DND-41 (cell line): ENCODE measurements at regions not wholly inside any gene's neighbourhood (a gene's known extent, or its start where the extent isn't known, plus 50 kb on each side); places are given as distances from the start of the nearest gene placed in this dataset.

Source experiments
- ATAC-seq: fragments of 200-7000 bp; cut with Tn5 transposase; 3 replicates; pipeline ENCODE4 v1.9.1; 2021; ENCODE audit warnings: low read depth; ENCODE audit not compliant: insufficient read depth
- DNase-seq: peaks from one replicate; pipeline ENCODE4 v3.0.0-alpha.2; 2020
- H2AFZ ChIP-seq: 2 replicates; pipeline ENCODE4 v1.6.0; 2012; ENCODE audit warnings: low read depth, low read length
- H3K27ac ChIP-seq: 2 replicates; pipeline ENCODE4 v1.5.1; 2012; ENCODE audit warnings: low read length, inconsistent platforms
- H3K27me3 ChIP-seq: fragments of 200-600 bp; sonication (generic); 2 replicates; pipeline ENCODE4 v1.6.0; 2012; ENCODE audit warnings: low read length, mild to moderate bottlenecking, inconsistent platforms; ENCODE audit not compliant: insufficient read depth, poor library complexity
- H3K36me3 ChIP-seq: 2 replicates; pipeline ENCODE4 v1.5.1; 2012; ENCODE audit warnings: low read length, inconsistent platforms; ENCODE audit not compliant: insufficient read depth
- H3K4me1 ChIP-seq: 2 replicates; pipeline ENCODE4 v1.5.1; 2012; ENCODE audit warnings: mild to moderate bottlenecking, low read length; ENCODE audit not compliant: insufficient read depth
- H3K4me2 ChIP-seq: 2 replicates; pipeline ENCODE4 v1.6.0; 2012; ENCODE audit warnings: mild to moderate bottlenecking, moderate library complexity, low read length, inconsistent platforms; ENCODE audit not compliant: insufficient read depth
- H3K4me3 ChIP-seq, 2 experiments: fragments of 200-600 bp in 1 of 2; shearing (Covaris generic) in 1 of 2; 2 replicates each; pipeline ENCODE4 v1.5.1; 2012 to 2016; ENCODE audit warnings: inconsistent platforms in 2 of 2, low read length in 2 of 2, mild to moderate bottlenecking in 2 of 2, low read depth in 1 of 2, moderate library complexity in 1 of 2
- H3K79me2 ChIP-seq: 2 replicates; pipeline ENCODE4 v1.6.0; 2012; ENCODE audit warnings: low read length, inconsistent platforms; ENCODE audit not compliant: insufficient read depth
- H3K9ac ChIP-seq: 2 replicates; pipeline ENCODE4 v1.6.0; 2012; ENCODE audit warnings: low read depth, mild to moderate bottlenecking, inconsistent platforms, low read length, moderate library complexity
- H3K9me3 ChIP-seq: 2 replicates; pipeline ENCODE4 v1.5.1; 2012; ENCODE audit warnings: low read length, moderate library complexity, mild to moderate bottlenecking, inconsistent platforms; ENCODE audit not compliant: insufficient read depth, severe bottlenecking
- H4K20me1 ChIP-seq: 2 replicates; pipeline ENCODE4 v1.6.0; 2012; ENCODE audit warnings: low read length; ENCODE audit not compliant: insufficient read depth
- CTCF ChIP-seq: IDR thresholded peaks from 2 replicates; pipeline ENCODE4 v1.5.1; 2012; ENCODE audit warnings: borderline replicate concordance, low read length, moderate library complexity, mild to moderate bottlenecking; ENCODE audit not compliant: poor library complexity, severe bottlenecking; ENCODE audit errors: extremely low read depth
- EZH2 ChIP-seq: IDR thresholded peaks from 3 replicates; pipeline ENCODE4 v1.6.1; 2012; ENCODE audit warnings: borderline replicate concordance, low read depth, mild to moderate bottlenecking, moderate library complexity, low read length, inconsistent platforms; ENCODE audit not compliant: severe bottlenecking

GRCh38 chr16:77650761-77651160, 71.6 kb upstream of the NUDT7 start:
- Histone ChIP-seq H3K4me2 (no peak overlapping the region), H2AFZ (no peak overlapping the region), H3K27me3 (peaks cover 3% of the 10 kb centered on the region), H3K4me3 (no peak overlapping the region), H3K9me3 (no peaks in the 10 kb centered on the region), H3K27ac (no peak overlapping the region), H4K20me1 (no peaks in the 10 kb centered on the region), H3K9ac (no peak overlapping the region), H3K79me2 (no peaks in the 10 kb centered on the region), H3K36me3 (no peaks in the 10 kb centered on the region), H3K4me1 (no peaks in the 10 kb centered on the region)
- no peak for ATAC-seq
- TF ChIP-seq EZH2 (no peak), CTCF (no peak)
- no peak for DNase-seq

GRCh38 chr16:77652399-77652798, 69.9 kb upstream of the NUDT7 start:
- no peak overlapping the region for H3K9ac ChIP-seq
- no peak overlapping the region for H3K27ac ChIP-seq
- no peaks in the 10 kb centered on the region for H3K36me3 ChIP-seq
- H3K4me3 ChIP-seq: no peak overlapping the region
- DNase-seq: no peak
- H2AFZ ChIP-seq: no peak overlapping the region
- ATAC-seq: no peak
- H4K20me1 ChIP-seq: no peaks in the 10 kb centered on the region
- TF ChIP-seq EZH2 (no peak), CTCF (no peak)
- H3K4me1 ChIP-seq: no peaks in the 10 kb centered on the region
- H3K9me3 ChIP-seq: no peaks in the 10 kb centered on the region
- no peaks in the 10 kb centered on the region for H3K79me2 ChIP-seq
- no peak overlapping the region for H3K4me2 ChIP-seq
- H3K27me3 ChIP-seq: peaks cover 3% of the 10 kb centered on the region

- H3K4me1 ChIP-seq: no peaks in the 10 kb centered on the region
- no peak overlapping the region for H3K4me3 ChIP-seq
- ATAC-seq: no peak
- no peak overlapping the region for H2AFZ ChIP-seq
- no peaks in the 10 kb centered on the region for H4K20me1 ChIP-seq
- H3K79me2 ChIP-seq: no peaks in the 10 kb centered on the region
- no peak overlapping the region for H3K9ac ChIP-seq
- TF ChIP-seq EZH2 (no peak), CTCF (no peak)
- no peak for DNase-seq
- no peaks in the 10 kb centered on the region for H3K36me3 ChIP-seq
- H3K4me2 ChIP-seq: no peak overlapping the region
- no peaks in the 10 kb centered on the region for H3K9me3 ChIP-seq
- H3K27me3 ChIP-seq: no peaks in the 10 kb centered on the region
- H3K27ac ChIP-seq: no peak overlapping the region
Measured at GRCh38 chr16:77657016-77657415, 65.3 kb upstream of the NUDT7 start.

- Histone ChIP-seq H3K27me3 (no peaks in the 10 kb centered on the region), H3K27ac (no peak overlapping the region), H3K36me3 (no peaks in the 10 kb centered on the region), H2AFZ (no peak overlapping the region), H3K4me3 (no peak overlapping the region), H3K9me3 (no peaks in the 10 kb centered on the region), H3K9ac (no peak overlapping the region), H3K79me2 (no peaks in the 10 kb centered on the region), H4K20me1 (no peaks in the 10 kb centered on the region), H3K4me2 (no peak overlapping the region), H3K4me1 (no peaks in the 10 kb centered on the region)
- TF ChIP-seq EZH2 (no peak), CTCF (peak; percentile 46)
- DNase-seq: no peak
- ATAC-seq: no peak
Measured at GRCh38 chr16:77660311-77660710, 62.0 kb upstream of the NUDT7 start.
